Endothelial cell (in vitro differentiated cells): ENCODE measurements at regions not wholly inside any gene's neighbourhood (a gene's known extent, or its start where the extent isn't known, plus 50 kb on each side); places are given as distances from the start of the nearest gene placed in this dataset.

Experiments used
- DNase-seq: peaks from one replicate; pipeline ENCODE4 v3.0.0; 2021; ENCODE audit warnings: low spot score
- H3K27ac Mint-ChIP-seq: one replicate; pipeline ENCODE4 v1.8.0; 2021; ENCODE audit warnings: mixed read lengths, inconsistent platforms; ENCODE audit not compliant: unreplicated experiment
- H3K27me3 Mint-ChIP-seq: one replicate; pipeline ENCODE4 v1.8.0; 2021; ENCODE audit warnings: mild to moderate bottlenecking, moderate library complexity, mixed read lengths, inconsistent platforms; ENCODE audit not compliant: unreplicated experiment
- H3K36me3 Mint-ChIP-seq: one replicate; pipeline ENCODE4 v1.8.0; 2021; ENCODE audit warnings: mild to moderate bottlenecking, low read depth, mixed read lengths, inconsistent platforms; ENCODE audit not compliant: unreplicated experiment
- H3K4me1 Mint-ChIP-seq: one replicate; pipeline ENCODE4 v1.8.0; 2021; ENCODE audit warnings: mild to moderate bottlenecking, mixed read lengths, inconsistent platforms; ENCODE audit not compliant: unreplicated experiment
- H3K4me3 Mint-ChIP-seq: one replicate; pipeline ENCODE4 v1.8.0; 2021; ENCODE audit warnings: mild to moderate bottlenecking, mixed read lengths, inconsistent platforms; ENCODE audit not compliant: unreplicated experiment
- H3K9me3 Mint-ChIP-seq: one replicate; pipeline ENCODE4 v1.8.0; 2021; ENCODE audit warnings: mixed read lengths, inconsistent platforms; ENCODE audit not compliant: unreplicated experiment
- TF ChIP-seq, protein P1 (sequence below): fragments of 200-600 bp; sonication (generic); IDR thresholded peaks from one replicate; pipeline ENCODE4 v1.5.0; 2021; ENCODE audit warnings: antibody characterized with exemption; ENCODE audit not compliant: unreplicated experiment

DNA sequence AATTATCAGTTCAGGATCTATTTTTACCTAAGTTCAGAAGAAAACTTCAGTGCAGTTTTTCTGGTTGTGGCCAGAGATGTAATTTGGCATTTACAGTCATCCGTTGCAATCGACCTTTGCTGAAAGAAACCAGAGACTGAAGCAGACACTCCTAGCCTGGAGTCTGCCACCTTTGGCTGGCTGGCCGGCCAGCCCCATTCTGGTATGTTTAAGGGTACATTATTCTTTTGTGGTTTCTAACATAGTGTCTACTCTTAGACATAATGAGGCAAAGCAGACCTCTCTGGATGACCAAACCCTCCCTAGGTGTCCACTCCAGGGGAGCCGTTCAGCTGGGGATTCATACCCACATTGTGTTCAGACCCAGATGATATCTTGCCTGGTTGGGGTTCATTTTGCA, 275.9 kb upstream of the TPM1 start:
- Mint-ChIP-seq H3K9me3 (no peaks in the 10 kb centered on the region), H3K36me3 (peaks cover 3% of the 10 kb centered on the region), H3K27me3 (no peaks in the 10 kb centered on the region), H3K27ac (no peak overlapping the region), H3K4me3 (no peak overlapping the region), H3K4me1 (no peaks in the 10 kb centered on the region)
- no peak for DNase-seq
- TF ChIP-seq, protein P1, sequence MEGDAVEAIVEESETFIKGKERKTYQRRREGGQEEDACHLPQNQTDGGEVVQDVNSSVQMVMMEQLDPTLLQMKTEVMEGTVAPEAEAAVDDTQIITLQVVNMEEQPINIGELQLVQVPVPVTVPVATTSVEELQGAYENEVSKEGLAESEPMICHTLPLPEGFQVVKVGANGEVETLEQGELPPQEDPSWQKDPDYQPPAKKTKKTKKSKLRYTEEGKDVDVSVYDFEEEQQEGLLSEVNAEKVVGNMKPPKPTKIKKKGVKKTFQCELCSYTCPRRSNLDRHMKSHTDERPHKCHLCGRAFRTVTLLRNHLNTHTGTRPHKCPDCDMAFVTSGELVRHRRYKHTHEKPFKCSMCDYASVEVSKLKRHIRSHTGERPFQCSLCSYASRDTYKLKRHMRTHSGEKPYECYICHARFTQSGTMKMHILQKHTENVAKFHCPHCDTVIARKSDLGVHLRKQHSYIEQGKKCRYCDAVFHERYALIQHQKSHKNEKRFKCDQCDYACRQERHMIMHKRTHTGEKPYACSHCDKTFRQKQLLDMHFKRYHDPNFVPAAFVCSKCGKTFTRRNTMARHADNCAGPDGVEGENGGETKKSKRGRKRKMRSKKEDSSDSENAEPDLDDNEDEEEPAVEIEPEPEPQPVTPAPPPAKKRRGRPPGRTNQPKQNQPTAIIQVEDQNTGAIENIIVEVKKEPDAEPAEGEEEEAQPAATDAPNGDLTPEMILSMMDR: no peak

DNA sequence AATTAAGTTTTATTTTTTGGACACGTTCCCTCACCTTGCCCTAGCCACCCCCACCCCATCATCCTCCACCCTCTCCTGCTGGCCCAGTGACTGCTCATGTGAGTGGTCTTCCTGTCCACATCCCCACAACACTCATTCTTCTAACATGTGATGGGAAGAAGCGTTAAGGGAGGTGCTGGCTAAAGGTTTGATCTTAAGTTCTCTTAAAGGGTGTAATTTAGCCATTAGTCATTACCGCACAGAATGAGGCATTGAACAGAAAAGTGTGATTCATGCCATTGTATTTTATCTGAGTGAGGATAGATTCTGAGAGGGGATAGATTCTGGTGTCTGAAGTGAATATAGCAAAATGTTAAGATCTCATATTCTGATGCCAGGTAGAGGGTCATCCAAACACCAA, 272.9 kb upstream of the TPM1 start:
- no peak overlapping the region for H3K27ac Mint-ChIP-seq
- no peaks in the 10 kb centered on the region for H3K36me3 Mint-ChIP-seq
- DNase-seq: no peak
- H3K9me3 Mint-ChIP-seq: no peaks in the 10 kb centered on the region
- no peak overlapping the region for H3K4me3 Mint-ChIP-seq
- no peaks in the 10 kb centered on the region for H3K27me3 Mint-ChIP-seq
- H3K4me1 Mint-ChIP-seq: no peaks in the 10 kb centered on the region
- TF ChIP-seq, protein P1: no peak

DNA sequence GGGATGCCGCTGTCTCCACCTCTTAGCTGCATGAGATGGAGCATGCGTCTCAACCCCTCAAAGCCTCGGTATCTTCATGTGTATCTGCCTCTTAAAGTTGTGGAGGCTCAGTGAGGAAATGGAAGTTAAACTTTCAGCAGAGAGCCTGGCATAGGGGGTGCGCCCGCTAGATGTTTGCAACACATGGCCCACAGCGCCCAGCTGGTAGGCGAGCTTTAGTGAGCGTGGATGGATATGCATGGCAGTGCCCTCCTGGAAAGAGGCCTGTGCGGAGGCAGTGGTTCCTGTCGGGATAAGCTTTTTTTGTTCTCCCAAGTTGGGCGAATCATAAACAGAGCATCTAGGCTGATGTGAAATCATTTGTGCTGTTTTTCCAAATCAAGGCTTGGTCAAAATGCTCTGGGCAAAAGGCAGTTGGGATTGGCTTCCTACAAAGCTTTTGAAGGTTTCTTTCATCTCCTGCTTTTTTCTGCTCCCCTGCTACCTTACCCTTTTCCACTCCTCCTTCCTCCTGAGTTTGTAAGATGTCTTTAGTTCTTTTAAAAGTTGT, 272.4 kb upstream of the TPM1 start:
- no peak overlapping the region for H3K4me3 Mint-ChIP-seq
- no peaks in the 10 kb centered on the region for H3K4me1 Mint-ChIP-seq
- no peaks in the 10 kb centered on the region for H3K27me3 Mint-ChIP-seq
- H3K36me3 Mint-ChIP-seq: no peaks in the 10 kb centered on the region
- TF ChIP-seq, protein P1: no peak
- no peak overlapping the region for H3K27ac Mint-ChIP-seq
- no peak for DNase-seq
- H3K9me3 Mint-ChIP-seq: no peaks in the 10 kb centered on the region

DNA sequence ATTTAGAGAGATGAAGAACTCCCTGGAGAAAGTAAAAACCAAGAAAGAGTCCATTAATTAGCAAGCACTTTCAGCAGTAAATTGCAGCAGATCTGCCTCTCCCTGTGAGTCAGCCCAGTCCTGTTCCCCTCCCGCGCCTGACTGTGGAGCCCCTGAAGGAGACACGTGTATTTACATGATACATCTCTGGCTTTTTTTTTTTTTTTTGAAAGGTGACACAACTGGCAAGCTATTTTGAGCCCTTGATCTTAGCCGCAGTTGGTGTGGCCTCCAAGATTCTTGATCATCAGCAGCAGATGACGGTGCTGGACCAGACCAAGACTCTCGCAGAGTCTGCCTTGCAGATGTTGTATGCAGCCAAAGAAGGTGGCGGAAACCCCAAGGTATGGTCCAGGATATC, 271.8 kb upstream of the TPM1 start:
- Mint-ChIP-seq H3K9me3 (no peaks in the 10 kb centered on the region), H3K27ac (no peak overlapping the region), H3K36me3 (no peaks in the 10 kb centered on the region), H3K4me1 (no peaks in the 10 kb centered on the region), H3K27me3 (no peaks in the 10 kb centered on the region), H3K4me3 (no peak overlapping the region)
- DNase-seq: no peak
- TF ChIP-seq, protein P1: no peak

DNA sequence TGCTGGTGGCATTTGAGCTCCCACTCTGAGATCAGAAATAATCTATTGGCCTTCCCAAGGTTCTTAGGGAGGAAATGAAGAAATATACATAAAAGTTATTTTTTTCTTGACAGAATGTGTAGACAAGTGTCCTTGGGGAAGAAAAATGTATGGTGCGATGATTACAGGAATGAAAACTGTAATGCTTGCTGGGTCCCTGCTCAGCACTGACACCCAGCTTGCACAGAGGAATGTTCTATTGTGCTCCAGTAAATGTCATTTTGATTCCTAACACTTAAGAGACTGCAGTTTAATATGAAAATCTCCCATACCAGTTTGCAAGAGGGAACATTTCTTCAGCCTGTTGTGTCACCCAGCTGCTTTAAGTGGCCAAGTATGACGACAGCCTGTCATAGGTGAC, 271.3 kb upstream of the TPM1 start:
- TF ChIP-seq, protein P1: no peak
- Mint-ChIP-seq H3K9me3 (no peaks in the 10 kb centered on the region), H3K36me3 (no peaks in the 10 kb centered on the region)

More for the DNA sequence above, 271.3 kb upstream of the TPM1 start:
- H3K4me1 Mint-ChIP-seq: no peaks in the 10 kb centered on the region
- no peaks in the 10 kb centered on the region for H3K27me3 Mint-ChIP-seq
- no peak overlapping the region for H3K4me3 Mint-ChIP-seq
- DNase-seq: no peak
- H3K27ac Mint-ChIP-seq: no peak overlapping the region
